GM13977 (cell line): ENCODE measurements at regions not wholly inside any gene's neighbourhood (a gene's known extent, or its start where the extent isn't known, plus 50 kb on each side); places are given as distances from the start of the nearest gene placed in this dataset.

Experiments
- DNase-seq: peaks from one replicate; pipeline ENCODE4 v3.0.0; 2012; ENCODE audit warnings: low spot score
- in situ Hi-C: fragments of 300-500 bp; cut with MboI; formaldehyde crosslinking; loops from one replicate; pipeline ENCODE4 v1.12.0; 2022; ENCODE audit warnings: low sequenced_read_pairs, low pct_unique_long_range_greater_than_20kb, mixed read lengths, inconsistent platforms; ENCODE audit not compliant: unreplicated experiment
- TF ChIP-seq, protein P1 (sequence below): IDR thresholded peaks from 2 replicates; pipeline ENCODE4 v1.5.1; 2012; ENCODE audit warnings: mild to moderate bottlenecking, control low read depth; ENCODE audit not compliant: insufficient read depth; ENCODE audit errors: extremely low read depth, missing control alignments

DNA sequence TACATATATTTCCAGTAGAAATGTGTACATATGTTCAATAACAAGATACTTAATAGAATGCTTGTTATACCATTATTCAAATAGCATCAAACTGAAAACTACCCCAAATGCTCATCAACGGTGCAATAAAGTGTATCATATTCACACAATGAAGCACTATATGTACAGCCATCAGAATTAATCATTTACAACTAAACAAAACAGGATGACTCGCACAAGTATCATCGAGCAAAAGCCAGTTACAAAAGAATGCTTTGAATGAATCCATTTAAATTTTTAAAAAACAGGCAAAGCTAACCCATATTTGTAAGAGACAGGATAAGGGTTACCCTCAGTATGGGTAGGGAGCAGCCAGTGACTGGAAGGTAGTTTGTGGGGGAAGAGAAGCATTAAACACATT, 132.8 kb upstream of the PDE1A start:
- TF ChIP-seq, protein P1, sequence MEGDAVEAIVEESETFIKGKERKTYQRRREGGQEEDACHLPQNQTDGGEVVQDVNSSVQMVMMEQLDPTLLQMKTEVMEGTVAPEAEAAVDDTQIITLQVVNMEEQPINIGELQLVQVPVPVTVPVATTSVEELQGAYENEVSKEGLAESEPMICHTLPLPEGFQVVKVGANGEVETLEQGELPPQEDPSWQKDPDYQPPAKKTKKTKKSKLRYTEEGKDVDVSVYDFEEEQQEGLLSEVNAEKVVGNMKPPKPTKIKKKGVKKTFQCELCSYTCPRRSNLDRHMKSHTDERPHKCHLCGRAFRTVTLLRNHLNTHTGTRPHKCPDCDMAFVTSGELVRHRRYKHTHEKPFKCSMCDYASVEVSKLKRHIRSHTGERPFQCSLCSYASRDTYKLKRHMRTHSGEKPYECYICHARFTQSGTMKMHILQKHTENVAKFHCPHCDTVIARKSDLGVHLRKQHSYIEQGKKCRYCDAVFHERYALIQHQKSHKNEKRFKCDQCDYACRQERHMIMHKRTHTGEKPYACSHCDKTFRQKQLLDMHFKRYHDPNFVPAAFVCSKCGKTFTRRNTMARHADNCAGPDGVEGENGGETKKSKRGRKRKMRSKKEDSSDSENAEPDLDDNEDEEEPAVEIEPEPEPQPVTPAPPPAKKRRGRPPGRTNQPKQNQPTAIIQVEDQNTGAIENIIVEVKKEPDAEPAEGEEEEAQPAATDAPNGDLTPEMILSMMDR, result no peak
- DNase-seq, result no peak
- in situ Hi-C loops, result no loop called here

DNA sequence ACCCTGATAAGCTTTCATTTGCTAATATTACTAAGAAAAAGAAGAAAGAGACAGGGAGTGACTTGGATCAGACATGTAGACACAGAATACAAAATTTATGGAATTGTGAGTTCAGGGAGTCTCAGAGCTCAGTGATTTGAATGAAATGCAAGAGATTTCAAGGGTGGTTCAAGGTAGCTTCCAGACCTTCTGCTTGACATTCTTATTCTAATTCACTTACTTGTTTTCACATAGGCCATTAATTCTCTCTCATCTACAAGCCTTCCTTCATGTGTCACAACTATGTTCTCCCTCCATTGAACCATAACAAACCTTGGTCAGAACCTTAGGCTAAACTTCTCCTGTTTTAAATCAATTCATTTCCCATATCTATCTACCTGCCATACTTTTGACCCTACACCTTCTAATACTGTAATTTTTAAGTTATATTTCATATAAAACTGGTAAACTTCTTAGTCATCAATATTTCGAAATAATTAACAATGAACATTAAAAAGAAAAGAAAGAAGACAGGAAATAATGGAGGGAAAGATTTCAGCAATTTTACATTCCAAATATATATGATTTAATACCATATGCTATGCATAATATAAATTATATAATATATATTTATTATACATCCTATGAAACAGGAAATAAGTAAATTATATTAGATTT, 139.2 kb upstream of the PDE1A start:
- TF ChIP-seq, protein P1, result no peak
- in situ Hi-C loops, result no loop called here
- DNase-seq, result no peak

DNA sequence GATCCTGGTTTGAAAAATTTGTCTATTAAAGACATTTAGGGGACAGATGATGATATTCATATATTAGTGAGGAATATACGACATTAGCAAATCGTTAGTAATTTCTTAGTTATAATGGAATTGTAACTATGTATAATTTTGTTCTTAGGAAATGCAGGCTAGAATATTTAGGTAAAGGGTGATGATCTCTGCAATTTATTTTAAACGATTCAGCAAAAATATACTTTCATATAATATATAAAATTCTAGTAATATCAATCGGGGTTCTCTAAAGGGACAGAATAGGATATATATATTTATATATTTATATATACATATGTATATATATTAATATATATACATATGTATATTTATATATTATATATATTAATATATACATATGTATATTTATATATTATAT, 142.5 kb upstream of the DNAJC10 start:
- TF ChIP-seq, protein P1, result no peak
- no peak for DNase-seq
- in situ Hi-C loops, result no loop called here

DNA sequence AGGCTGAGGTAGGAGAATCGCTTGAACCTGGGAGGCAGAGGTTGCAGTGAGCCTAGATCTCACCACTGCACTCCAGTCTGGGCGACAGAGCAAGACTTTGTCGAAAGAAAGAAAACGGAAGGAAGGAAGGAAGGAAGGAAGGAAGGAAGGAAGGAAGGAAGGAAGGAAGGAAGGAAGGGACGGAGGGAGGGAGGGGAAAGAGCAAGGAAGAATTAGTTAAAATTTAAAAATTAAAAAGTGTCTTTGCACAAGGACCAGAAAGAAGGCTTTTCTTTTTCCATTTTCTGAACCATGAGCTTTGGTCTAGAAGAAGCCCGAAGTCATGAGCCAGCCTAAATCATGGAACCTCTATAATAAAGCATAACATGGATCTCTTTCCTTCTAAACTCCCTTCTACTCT, 138.2 kb upstream of the DNAJC10 start:
- in situ Hi-C loops, result no loop called here
- no peak for DNase-seq
- TF ChIP-seq, protein P1, result no peak

DNA sequence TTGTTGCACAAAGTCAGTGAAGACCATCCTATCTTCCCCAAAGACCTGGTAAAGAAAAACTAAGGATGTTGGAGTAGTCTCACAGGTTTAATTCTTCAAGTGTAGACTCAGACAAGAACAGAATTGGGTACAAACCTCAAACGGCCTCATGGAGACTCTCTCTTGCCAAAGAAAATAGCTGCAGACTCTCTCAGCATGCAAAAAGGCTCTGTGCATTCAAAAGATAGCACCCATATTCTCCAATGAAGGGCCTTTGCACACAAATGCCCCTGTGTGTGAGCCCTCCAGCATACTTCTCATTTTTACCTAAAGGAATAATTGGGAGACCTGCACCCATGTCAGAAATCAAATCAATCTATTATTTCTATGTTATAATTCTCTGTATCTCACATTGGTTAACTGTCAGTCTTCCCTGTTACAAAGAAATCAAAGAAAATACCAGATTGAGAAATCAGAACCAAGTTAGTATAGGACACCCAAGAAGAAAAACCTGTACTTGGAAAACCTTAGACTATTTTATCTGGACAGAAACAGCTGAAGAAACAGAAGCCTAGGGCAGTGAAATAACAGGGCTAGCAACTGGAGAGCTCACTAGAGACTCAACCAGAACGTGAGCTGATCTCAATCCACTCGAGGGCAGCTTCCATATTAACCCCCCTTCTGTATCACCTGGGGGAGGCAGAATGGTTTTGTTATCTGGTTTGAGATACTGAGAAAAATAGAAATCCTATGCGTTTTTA, 134.7 kb upstream of the DNAJC10 start:
- DNase-seq, result no peak
- in situ Hi-C loops, result no loop called here
- TF ChIP-seq, protein P1, result no peak

DNA sequence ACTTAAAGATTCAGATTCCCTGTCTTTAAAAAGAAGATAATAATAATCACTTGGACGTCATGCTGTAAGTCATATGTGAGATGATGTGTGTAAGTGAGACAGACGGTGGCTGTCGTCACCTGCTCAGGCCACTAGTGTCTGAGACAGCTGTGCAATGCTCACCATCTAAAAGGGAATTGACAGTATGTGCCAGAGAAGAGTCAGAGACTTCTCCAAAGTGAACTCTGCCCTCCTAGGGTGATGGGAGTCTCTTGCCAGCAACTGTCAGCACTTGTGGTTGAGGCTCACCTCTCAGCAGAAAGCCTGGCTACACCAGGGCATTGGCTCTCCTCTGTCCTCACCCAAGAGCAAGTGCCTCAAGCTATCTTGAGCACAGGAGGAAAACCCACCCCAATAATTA, 131.6 kb upstream of the DNAJC10 start:
- in situ Hi-C loops, result no loop called here
- no peak for DNase-seq
- TF ChIP-seq, protein P1, result no peak
